ENCODE measurements at regions not wholly inside any gene's neighbourhood (a gene's known extent, or its start where the extent isn't known, plus 50 kb on each side); places are given as distances from the start of the nearest gene placed in this dataset.

DNA sequence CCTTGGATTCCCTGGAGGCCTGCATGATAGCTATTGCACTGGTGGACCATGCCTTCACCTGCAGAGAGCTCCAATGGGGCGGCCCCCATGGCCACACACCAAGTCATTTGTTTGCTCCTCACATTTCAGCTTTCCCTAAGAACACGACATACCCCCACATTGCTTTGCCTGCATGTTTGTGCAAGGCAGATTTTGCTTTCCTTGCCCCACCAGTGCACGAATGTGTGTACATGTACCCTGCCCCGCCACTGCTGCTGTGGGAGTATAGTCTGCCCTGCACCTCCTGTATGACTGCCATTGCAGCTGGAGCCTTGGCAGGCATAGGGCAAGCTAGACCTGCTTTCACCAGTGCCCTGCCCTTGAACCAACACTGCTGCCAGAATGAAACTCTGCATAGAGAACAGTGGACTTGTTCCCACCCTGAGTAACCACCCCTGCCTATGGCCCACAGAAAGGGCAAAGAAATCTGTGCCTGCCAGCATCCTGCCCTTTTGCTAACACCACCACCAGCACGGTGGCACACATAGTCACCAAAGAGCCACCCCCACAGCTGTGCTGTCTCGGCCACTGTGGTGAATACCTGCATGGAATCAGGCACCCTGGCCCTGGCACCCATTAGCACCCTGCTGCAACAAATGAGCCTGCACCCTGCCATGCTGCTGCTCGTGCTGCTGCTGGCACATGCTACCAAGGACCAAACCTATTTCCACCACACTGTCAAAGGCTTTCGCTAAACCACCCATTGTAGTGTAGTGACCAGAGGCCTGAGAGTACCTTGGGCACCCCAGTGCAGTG, 661.7 kb upstream of the FAM241A start:
- in situ Hi-C loops (cut with MboI; ENCODE audit: low pct_unique_long_range_greater_than_20kb, low sequenced_read_pairs), result no loop called here
- no peak for DNase-seq

DNA sequence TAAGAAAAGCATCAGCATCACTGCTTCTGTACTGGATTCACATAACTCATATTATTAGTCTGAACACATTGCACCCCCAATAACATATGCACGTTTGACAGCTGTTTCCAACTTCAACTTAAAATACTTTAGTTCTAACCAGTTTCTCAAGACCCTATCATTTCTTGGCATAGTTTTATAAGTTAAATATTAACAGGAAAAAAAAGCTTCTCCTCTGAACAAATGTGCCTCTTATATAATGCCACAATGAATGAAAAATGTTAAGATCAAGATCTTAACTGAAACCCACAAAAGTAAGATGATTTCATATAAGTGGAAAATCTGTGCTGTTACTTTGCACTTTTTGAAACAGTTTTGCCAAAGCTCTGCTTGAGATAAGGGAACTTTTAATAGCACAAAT, 652.8 kb upstream of the FAM241A start:
- in situ Hi-C loops (cut with MboI; ENCODE audit: low pct_unique_long_range_greater_than_20kb, low sequenced_read_pairs), result no loop called here
- no peak for DNase-seq

DNA sequence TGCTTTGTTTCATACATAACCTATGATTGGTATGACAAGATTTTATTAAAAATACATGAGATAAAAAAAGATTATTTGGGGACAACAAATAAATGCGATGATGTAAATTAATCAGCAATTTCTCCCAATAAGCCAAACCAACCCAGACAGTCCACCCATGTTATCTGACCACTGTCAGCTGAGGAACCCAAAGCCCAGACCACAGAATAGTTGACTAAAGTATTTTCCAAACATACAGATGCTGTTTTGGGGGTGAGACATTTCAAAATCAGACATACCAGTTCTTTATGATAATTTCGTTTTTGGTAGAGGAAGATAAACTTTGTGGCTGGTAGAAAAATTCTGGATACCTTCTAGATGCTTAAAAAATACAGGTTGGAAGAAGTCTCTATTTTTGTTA, 650.8 kb upstream of the FAM241A start:
- DNase-seq, result no peak
- in situ Hi-C loops (cut with MboI; ENCODE audit: low pct_unique_long_range_greater_than_20kb, low sequenced_read_pairs), result no loop called here

DNA sequence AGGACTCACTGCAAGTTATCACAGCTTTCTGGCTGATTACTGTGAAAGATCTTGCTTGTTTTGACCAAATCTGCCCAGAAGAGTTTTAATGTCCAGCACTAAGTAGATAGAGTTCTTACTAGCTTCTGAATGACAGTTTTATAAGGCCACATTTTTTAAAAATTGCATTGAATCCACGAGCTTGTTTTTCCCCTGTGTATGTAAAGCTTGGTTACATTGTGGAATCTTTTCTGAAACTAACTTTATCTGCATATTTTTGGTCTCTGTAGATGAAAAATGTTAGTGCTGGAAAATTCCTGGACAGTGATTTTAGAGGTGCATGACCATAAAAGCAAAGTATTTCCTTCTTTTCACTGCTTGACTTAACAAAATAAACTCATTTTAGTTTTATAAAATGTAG, 650.3 kb upstream of the FAM241A start:
- in situ Hi-C loops (cut with MboI; ENCODE audit: low pct_unique_long_range_greater_than_20kb, low sequenced_read_pairs), result no loop called here
- no peak for DNase-seq

DNA sequence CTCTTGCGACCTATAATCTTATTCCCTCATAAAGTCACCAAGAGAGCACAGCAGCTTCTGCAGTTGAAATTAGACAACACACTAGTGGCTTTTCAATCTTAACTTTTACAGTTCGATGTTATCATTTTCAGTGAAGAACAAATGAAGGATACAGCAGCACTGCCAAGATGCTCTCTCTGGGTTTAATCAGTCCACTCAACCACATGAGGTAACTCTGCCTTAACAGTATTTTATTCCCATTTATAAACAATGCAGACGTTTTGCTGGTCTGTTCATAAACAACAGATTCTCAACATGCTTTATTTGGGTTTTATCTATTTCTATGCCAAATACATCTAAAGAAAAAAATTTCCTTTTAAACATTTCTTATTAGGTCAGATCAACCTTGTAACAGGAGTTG, 646.0 kb upstream of the FAM241A start:
- in situ Hi-C loops (cut with MboI; ENCODE audit: low pct_unique_long_range_greater_than_20kb, low sequenced_read_pairs), result no loop called here
- DNase-seq, result no peak

DNA sequence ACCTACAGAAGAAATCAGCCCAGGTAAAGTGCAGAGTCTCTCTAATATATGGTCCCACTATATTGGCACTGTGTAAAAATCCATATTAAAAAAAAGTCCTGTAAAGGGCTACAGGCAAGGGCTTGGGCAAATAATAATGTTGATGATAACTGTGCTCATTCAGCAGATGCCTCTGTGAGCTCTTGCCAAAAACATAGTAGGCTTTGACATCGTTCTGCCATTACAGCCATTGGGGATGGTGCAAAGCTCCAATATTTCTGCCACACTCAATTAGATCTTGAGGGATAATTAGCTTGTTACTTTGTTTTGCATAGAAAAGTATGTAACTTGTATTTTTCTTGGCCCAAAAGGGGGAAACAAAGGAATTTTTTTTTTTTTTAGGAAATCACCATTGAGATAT, 645.5 kb upstream of the FAM241A start:
- in situ Hi-C loops (cut with MboI; ENCODE audit: low pct_unique_long_range_greater_than_20kb, low sequenced_read_pairs), result no loop called here
- no peak for DNase-seq

DNA sequence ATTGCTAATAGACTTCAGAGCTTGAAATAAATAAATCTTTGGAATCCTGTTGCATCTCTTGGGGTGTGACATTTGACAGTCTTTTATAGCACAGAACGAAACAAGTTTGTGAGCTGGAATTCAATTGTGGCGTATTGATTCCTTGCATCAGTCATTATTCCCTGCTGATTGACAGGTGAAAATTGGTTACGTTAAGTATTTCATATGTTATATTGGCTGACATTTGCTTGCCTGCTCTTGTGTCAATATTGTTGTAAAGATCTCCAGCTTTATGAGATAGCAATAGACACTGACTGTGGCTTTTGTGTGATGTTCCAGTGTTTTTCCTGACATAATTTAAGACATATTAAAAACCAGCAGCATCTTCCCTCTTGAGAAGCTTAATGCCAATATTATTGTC, 644.4 kb upstream of the FAM241A start:
- no peak for DNase-seq
- in situ Hi-C loops (cut with MboI; ENCODE audit: low pct_unique_long_range_greater_than_20kb, low sequenced_read_pairs), result no loop called here

DNA sequence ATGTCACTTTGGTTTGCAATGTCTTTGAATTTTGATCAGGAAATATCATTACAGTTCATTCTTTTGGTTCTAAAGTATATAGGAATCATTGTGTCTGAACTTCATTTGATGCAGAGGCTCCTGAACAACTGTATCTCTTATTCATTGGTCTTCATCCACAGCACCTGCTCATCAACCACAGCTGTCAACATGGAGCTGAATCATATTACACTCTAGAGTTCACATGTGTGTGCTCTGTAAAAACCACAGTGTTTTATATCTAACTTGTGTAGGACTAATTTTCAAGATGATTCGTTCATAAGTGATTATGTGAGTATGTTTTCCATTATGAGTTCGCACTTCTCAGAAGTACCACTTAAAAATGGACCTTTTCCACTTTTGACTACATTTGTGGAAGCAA, 643.3 kb upstream of the FAM241A start:
- no peak for DNase-seq
- in situ Hi-C loops (cut with MboI; ENCODE audit: low pct_unique_long_range_greater_than_20kb, low sequenced_read_pairs), result no loop called here

DNA sequence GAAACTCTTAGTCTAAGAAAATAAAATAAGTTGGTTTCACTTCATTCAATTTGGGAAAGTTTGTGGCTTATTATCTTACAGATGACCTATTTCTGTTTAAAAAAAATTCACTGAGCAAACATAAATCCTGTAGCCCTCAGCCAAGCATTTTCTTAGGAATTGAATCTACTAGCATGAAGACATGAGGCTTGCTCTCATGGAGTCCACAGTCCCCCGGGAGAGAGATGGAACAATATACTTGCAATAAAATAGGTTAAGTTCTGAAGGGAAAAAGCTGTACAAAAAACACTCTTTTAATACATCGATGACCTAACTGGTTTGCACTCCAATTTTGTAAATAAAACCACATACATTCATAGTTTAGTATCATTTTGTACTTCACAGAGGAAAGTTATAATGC, 642.6 kb upstream of the FAM241A start:
- in situ Hi-C loops (cut with MboI; ENCODE audit: low pct_unique_long_range_greater_than_20kb, low sequenced_read_pairs), result no loop called here
- DNase-seq, result no peak

DNA sequence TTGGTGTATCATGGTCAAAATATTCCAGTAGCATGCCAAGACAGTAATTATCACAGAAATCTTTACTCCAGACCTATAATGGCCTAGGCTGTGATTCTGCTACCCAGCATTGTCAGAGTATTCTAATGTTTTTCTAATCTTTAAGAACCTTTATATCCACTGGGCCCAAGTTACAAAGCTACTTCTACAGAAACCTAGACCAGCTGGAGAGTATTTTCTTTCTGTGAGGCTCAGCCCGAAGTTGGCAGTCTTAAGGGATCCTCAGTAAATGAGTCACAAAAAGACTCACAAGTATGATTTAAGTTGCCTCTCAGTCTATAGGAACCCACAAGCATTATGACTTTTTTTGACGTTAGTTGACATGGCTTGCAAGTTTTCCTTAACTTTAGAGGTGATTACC, 638.5 kb upstream of the FAM241A start:
- in situ Hi-C loops (cut with MboI; ENCODE audit: low pct_unique_long_range_greater_than_20kb, low sequenced_read_pairs), result no loop called here
- DNase-seq, result no peak

DNA sequence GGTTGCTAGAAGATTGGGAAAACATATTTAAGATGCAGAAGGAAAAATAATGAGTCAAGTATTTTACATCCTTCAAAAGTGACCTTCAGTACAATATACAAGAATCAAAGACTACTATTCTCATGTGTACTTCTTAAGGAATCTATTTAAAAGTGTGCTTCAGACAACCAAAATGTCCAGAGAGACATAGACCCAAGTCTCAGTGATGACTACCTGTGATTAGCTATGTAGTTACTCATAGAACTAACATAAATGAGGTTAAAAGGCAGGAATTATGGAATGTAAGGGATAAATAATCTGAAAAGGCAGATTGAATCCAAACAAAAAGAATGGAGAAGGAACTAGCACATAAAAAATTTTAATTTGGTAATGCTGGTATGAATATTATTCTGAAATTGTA, 634.7 kb upstream of the FAM241A start:
- no peak for DNase-seq
- in situ Hi-C loops (cut with MboI; ENCODE audit: low pct_unique_long_range_greater_than_20kb, low sequenced_read_pairs), result no loop called here

DNA sequence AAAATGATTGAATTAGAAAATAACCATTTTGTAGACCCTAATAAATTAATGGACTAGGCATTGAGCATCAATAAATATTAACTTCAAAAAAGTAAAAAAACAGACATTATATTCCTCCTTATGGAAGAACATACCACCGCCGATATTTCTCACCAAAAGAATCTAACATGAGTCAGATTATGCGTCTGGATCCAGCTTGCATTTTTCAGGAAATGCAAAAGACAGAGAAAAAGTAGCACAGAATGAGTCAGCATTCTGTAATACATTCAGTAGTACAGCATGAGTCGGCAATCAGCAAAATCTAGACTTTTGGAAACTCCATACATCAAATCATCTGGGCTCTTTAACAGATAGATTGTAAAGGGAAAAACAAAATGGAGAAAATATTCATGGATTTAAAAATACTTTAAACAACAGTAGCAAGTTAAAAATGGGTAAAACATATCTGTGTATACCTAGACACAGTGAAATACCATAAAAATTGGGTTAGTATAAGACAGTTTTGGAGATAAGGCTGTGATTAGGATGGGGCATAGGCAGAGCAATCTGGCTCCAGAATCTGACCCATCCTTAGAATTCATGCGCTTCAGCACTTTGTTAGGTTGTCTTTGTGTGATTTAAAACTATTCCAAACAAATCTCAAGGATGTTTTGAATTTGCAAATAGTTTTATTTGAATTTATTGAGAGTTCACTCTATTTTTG, 633.0 kb upstream of the FAM241A start:
- DNase-seq, result no peak
- in situ Hi-C loops (cut with MboI; ENCODE audit: low pct_unique_long_range_greater_than_20kb, low sequenced_read_pairs), result no loop called here

DNA sequence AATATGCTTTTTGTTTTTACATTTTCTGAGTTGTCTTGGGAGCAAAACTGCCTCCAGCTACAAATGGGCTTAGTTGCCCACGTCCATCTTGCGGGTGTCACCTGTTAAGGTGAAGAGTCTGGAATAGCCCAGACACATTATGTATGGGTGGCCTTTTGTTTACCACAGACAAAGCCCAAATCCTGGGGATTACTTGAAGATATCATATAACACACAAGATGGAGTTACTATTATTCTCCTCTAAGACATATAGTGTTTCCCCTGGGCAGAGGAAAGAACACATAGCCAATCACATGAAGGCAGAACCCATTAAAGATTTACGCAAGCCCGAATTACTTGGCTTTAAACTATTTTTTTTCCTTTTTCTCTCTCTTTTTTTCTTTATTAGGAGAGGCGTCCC, 625.6 kb upstream of the FAM241A start:
- no peak for DNase-seq

DNA sequence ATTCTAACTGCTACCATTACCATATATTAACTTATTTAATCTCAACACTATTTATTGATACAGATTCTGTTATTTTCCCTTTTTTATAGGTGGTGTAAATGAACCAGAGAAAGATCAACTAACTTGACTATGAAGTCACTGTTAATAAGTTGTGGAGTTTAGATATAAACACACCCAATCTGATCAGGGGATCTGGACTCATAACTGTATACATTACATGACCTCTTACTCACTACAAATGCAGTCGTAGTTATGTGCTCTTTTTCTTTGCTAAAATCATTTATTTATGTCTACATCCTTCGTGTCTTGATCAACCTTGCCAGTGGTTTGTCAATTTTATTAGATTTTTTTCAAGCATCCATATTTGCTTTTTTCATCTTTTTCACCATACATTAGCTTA, 614.8 kb upstream of the FAM241A start:
- in situ Hi-C loops (cut with MboI; ENCODE audit: low pct_unique_long_range_greater_than_20kb, low sequenced_read_pairs), result no loop called here
- no peak for DNase-seq

More for the DNA sequence above, 625.6 kb upstream of the FAM241A start:
- in situ Hi-C loops (cut with MboI; ENCODE audit: low pct_unique_long_range_greater_than_20kb, low sequenced_read_pairs), result no loop called here

DNA sequence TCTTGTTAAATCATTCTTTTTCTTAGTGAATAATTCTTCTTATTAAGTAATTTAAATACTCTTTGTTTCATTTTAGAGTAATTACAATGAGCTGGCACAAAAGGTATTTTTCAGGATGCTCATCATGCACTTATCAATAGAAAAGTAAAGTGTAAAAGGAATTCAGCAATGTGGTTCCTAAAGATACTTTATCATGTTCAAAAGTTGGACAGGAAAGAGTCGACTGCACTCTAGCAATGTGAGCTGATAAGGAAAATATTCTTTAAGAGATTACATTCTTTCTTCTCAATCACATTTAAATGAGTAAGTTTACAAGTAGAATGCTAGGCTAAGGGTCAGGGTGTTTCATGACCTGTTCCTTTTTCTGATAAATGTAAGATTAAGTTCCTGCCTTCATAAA, 609.5 kb upstream of the FAM241A start:
- in situ Hi-C loops (cut with MboI; ENCODE audit: low pct_unique_long_range_greater_than_20kb, low sequenced_read_pairs), result no loop called here
- no peak for DNase-seq

DNA sequence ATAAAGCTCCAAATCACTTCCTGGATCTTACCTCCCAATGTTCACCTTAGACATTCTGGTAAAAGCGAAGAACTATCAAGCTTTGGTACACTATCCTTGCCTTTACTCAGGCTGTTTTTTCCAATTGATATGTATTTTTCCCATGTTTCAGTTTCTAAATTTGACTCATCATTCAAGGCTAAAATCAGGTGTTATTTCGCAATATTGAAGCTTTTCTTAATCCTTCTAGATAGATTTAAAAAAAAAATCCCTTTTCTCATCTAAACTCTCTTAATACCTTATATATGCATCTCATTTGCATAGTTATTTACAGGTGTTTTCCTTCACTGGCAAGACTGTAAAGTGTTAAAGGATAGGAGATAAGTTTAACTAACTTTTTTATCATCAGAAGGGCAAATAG, 608.1 kb upstream of the FAM241A start:
- no peak for DNase-seq
- in situ Hi-C loops (cut with MboI; ENCODE audit: low pct_unique_long_range_greater_than_20kb, low sequenced_read_pairs), result no loop called here

DNA sequence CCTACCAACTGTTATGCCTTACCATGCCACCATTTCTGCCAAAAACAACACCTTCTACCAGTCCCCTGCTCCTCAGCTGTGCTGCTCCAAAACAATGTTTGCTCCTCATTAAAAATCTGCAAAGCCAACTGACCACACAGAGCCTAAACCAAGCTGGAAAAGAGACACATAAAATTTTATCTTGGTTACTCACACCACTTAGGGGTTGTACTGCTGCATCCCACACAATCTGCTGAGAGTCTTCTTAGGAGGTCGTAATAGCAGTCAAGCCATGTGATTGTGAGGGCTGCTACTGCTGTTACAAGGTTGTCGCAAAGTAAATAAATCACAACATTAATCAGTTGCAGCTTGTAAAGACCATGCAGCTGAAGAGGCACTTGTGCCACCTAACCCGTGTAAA, 607.4 kb upstream of the FAM241A start:
- DNase-seq, result no peak
- in situ Hi-C loops (cut with MboI; ENCODE audit: low pct_unique_long_range_greater_than_20kb, low sequenced_read_pairs), result no loop called here

DNA sequence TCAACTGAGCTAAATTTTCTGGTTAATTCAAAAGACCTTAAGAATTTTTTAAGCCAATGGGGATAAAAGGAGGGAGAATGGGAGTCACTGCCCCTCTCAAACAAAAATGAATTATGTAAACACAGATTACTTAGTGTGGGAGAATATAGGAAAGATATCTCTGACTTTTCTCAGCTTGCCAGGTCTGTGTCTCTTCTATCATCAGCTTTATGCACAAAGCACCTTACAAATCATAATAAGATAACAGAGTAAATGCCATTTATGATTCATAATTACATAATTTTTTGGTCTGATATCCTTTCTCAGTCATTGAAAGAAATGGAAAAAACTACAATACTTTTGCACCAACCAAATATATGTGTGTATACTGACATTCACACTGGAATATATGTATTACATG, 604.6 kb upstream of the FAM241A start:
- in situ Hi-C loops (cut with MboI; ENCODE audit: low pct_unique_long_range_greater_than_20kb, low sequenced_read_pairs), result no loop called here
- no peak for DNase-seq

DNA sequence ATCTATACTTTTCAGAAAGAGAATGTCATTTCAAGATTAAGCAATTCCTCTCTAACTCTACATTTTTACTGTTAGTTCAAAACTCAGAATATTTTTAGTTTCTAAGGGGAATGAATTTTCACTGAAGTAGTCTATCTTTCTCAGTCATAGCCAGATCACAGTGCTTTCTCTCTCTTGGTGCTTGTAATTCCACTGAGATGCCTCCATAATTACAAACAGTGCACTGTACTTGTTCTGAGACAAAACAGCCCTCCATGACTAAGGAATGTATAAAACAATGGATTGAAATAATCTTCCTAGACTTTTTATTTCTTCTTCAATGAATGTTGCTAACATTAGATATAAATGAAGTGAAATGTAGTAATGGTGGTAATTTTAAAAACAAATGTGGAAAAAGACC, 603.2 kb upstream of the FAM241A start:
- no peak for DNase-seq
- in situ Hi-C loops (cut with MboI; ENCODE audit: low pct_unique_long_range_greater_than_20kb, low sequenced_read_pairs), result no loop called here

DNA sequence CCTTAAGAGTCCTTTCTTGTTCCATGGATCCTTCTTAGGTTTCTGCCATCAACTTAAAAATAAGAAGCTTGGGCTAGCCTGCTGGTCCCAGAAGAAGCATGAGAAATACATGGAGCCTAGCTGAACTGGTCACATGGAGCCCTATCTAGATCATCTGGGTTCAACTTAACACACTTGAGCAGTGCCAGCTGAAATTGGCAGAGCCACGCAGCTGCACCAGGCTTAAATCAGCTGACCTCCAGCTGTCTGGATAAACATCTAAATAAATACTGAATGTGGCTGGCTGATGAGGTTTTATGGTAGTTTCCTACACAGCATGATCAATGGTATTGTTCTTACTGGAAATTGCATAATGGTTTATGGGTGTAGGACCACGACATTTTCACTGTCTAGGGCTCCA, 598.4 kb upstream of the FAM241A start:
- no peak for DNase-seq
- in situ Hi-C loops (cut with MboI; ENCODE audit: low pct_unique_long_range_greater_than_20kb, low sequenced_read_pairs), result no loop called here

Measured in KBM-7 (cell line).